Activated naive CD8-positive, alpha-beta T cell treated with anti-CD3 and anti-CD28 coated beads, Interleukin-2, amount 50 U/mL, for 24 hours (primary cell): ENCODE measurements at regions not wholly inside any gene's neighbourhood (a gene's known extent, or its start where the extent isn't known, plus 50 kb on each side); places are given as distances from the start of the nearest gene placed in this dataset.
"Not testable (repeated sequence)": the region's sequence is repeated elsewhere in the genome, so short reads cannot be mapped to it uniquely, and the experiment has no call there.

Source experiments
- ATAC-seq: fragments of 150-1000 bp; cut with Tn5 transposase; one replicate; pipeline ENCODE4 v1.10.0; 2021
- DNase-seq: peaks from one replicate; pipeline ENCODE4 v3.0.0; 2021
- H3K27ac Mint-ChIP-seq: one replicate; pipeline ENCODE4 v1.8.0; 2021; ENCODE audit warnings: mild to moderate bottlenecking, mixed read lengths
- H3K27me3 Mint-ChIP-seq: one replicate; pipeline ENCODE4 v1.8.0; 2021; ENCODE audit warnings: mixed read lengths
- H3K36me3 Mint-ChIP-seq: one replicate; pipeline ENCODE4 v1.8.0; 2021; ENCODE audit warnings: low read depth, mixed read lengths
- H3K4me1 Mint-ChIP-seq: one replicate; pipeline ENCODE4 v1.8.0; 2021; ENCODE audit warnings: mixed read lengths
- H3K4me3 Mint-ChIP-seq: one replicate; pipeline ENCODE4 v1.8.0; 2021; ENCODE audit warnings: mild to moderate bottlenecking, moderate library complexity, mixed read lengths
- H3K9me3 Mint-ChIP-seq: one replicate; pipeline ENCODE4 v1.8.0; 2021; ENCODE audit warnings: mixed read lengths

- Mint-ChIP-seq H3K36me3 (no peaks in the 10 kb centered on the region), H3K4me1 (peaks cover 23% of the 10 kb centered on the region), H3K4me3 (no peak overlapping the region), H3K27me3 (no peaks in the 10 kb centered on the region), H3K9me3 (no peaks in the 10 kb centered on the region), H3K27ac (no peak overlapping the region)
- no peak for ATAC-seq
- DNase-seq = no peak
These were observed 475.6 kb upstream of the PTGER4 start for GRCh38 chr5:40204144-40204543.

- Mint-ChIP-seq H3K27me3 (no peaks in the 10 kb centered on the region), H3K36me3 (no peaks in the 10 kb centered on the region), H3K4me3 (no peak overlapping the region), H3K9me3 (no peaks in the 10 kb centered on the region), H3K4me1 (peaks cover 13% of the 10 kb centered on the region), H3K27ac (no peak overlapping the region)
- DNase-seq (no peak), ATAC-seq (no peak)
These were observed 476.8 kb upstream of the PTGER4 start for GRCh38 chr5:40202814-40203440.

GRCh38 chr5:40198736-40199135 is 481.0 kb upstream of the PTGER4 start:
- Mint-ChIP-seq H3K27ac (no peak overlapping the region), H3K27me3 (no peaks in the 10 kb centered on the region), H3K4me1 (peaks cover 2% of the 10 kb centered on the region), H3K9me3 (no peaks in the 10 kb centered on the region), H3K4me3 (no peak overlapping the region), H3K36me3 (no peaks in the 10 kb centered on the region)
- ATAC-seq (no peak), DNase-seq (no peak)

- not testable (repeated sequence) for H3K4me3 Mint-ChIP-seq, H3K36me3 Mint-ChIP-seq, ATAC-seq
These were observed 484.1 kb upstream of the PTGER4 start for GRCh38 chr5:40195574-40195973.

GRCh38 chr5:40191150-40191549 is 488.6 kb upstream of the PTGER4 start:
- no peak for DNase-seq
- Mint-ChIP-seq H3K4me1 (no peaks in the 10 kb centered on the region), H3K27me3 (no peaks in the 10 kb centered on the region), H3K27ac (no peak overlapping the region), H3K4me3 (no peak overlapping the region), H3K9me3 (no peaks in the 10 kb centered on the region), H3K36me3 (no peaks in the 10 kb centered on the region)
- ATAC-seq = no peak

More at GRCh38 chr5:40195574-40195973, 484.1 kb upstream of the PTGER4 start:
- not testable (repeated sequence) for H3K27me3 Mint-ChIP-seq, H3K4me1 Mint-ChIP-seq, DNase-seq, H3K9me3 Mint-ChIP-seq, H3K27ac Mint-ChIP-seq

- DNase-seq = no peak
- Mint-ChIP-seq H3K27ac (no peak overlapping the region), H3K4me1 (no peaks in the 10 kb centered on the region), H3K4me3 (no peak overlapping the region), H3K9me3 (peaks cover 26% of the 10 kb centered on the region), H3K36me3 (peaks cover 4% of the 10 kb centered on the region), H3K27me3 (no peaks in the 10 kb centered on the region)
- ATAC-seq = no peak
These were observed 507.0 kb upstream of the PTGER4 start for GRCh38 chr5:40172721-40173120.

- H3K4me1 Mint-ChIP-seq = no peaks in the 10 kb centered on the region
- H3K27me3 Mint-ChIP-seq = no peaks in the 10 kb centered on the region
- ATAC-seq (no peak), DNase-seq (no peak)
- H3K4me3 Mint-ChIP-seq = no peak overlapping the region
- H3K9me3 Mint-ChIP-seq = peaks cover 25% of the 10 kb centered on the region
- peaks cover 2% of the 10 kb centered on the region for H3K36me3 Mint-ChIP-seq
- no peak overlapping the region for H3K27ac Mint-ChIP-seq
These were observed 507.7 kb upstream of the PTGER4 start for GRCh38 chr5:40171971-40172370.

- Mint-ChIP-seq H3K36me3 (no peaks in the 10 kb centered on the region), H3K4me3 (no peak overlapping the region), H3K9me3 (peaks cover 16% of the 10 kb centered on the region), H3K27ac (no peak overlapping the region), H3K4me1 (no peaks in the 10 kb centered on the region), H3K27me3 (no peaks in the 10 kb centered on the region)
- DNase-seq = no peak
- ATAC-seq = no peak
These were observed 512.4 kb upstream of the PTGER4 start for GRCh38 chr5:40167283-40167682.

- no peak for DNase-seq
- ATAC-seq = no peak
- no peaks in the 10 kb centered on the region for H3K27me3 Mint-ChIP-seq
- H3K27ac Mint-ChIP-seq = no peak overlapping the region
- H3K4me3 Mint-ChIP-seq = no peak overlapping the region
- no peaks in the 10 kb centered on the region for H3K4me1 Mint-ChIP-seq
- no peaks in the 10 kb centered on the region for H3K36me3 Mint-ChIP-seq
- H3K9me3 Mint-ChIP-seq = peaks cover 16% of the 10 kb centered on the region
These were observed 512.9 kb upstream of the PTGER4 start for GRCh38 chr5:40166802-40167201.

GRCh38 chr5:40165789-40166728 is 513.7 kb upstream of the PTGER4 start:
- H3K27ac Mint-ChIP-seq = no peak overlapping the region
- no peaks in the 10 kb centered on the region for H3K36me3 Mint-ChIP-seq
- H3K4me1 Mint-ChIP-seq = no peaks in the 10 kb centered on the region
- H3K27me3 Mint-ChIP-seq = peaks cover 2% of the 10 kb centered on the region
- ATAC-seq (no peak), DNase-seq (peak; percentile 3)
- H3K4me3 Mint-ChIP-seq = no peak overlapping the region
- peaks cover 16% of the 10 kb centered on the region for H3K9me3 Mint-ChIP-seq

GRCh38 chr5:40165106-40165788 is 514.5 kb upstream of the PTGER4 start:
- Mint-ChIP-seq H3K9me3 (peaks cover 10% of the 10 kb centered on the region), H3K4me3 (no peak overlapping the region), H3K27ac (no peak overlapping the region), H3K4me1 (no peaks in the 10 kb centered on the region), H3K27me3 (peaks cover 2% of the 10 kb centered on the region), H3K36me3 (no peaks in the 10 kb centered on the region)
- ATAC-seq (no peak), DNase-seq (no peak)

- Mint-ChIP-seq H3K27ac (no peak overlapping the region), H3K4me1 (no peaks in the 10 kb centered on the region), H3K27me3 (peaks cover 2% of the 10 kb centered on the region), H3K9me3 (peaks cover 3% of the 10 kb centered on the region), H3K4me3 (no peak overlapping the region), H3K36me3 (no peaks in the 10 kb centered on the region)
- no peak for DNase-seq
- ATAC-seq = no peak
These were observed 519.3 kb upstream of the PTGER4 start for GRCh38 chr5:40160435-40160834.

- Mint-ChIP-seq H3K9me3 (no peaks in the 10 kb centered on the region), H3K4me1 (no peaks in the 10 kb centered on the region), H3K4me3 (no peak overlapping the region), H3K27me3 (no peaks in the 10 kb centered on the region), H3K36me3 (no peaks in the 10 kb centered on the region), H3K27ac (no peak overlapping the region)
- DNase-seq (no peak), ATAC-seq (no peak)
These were observed 525.5 kb upstream of the PTGER4 start for GRCh38 chr5:40154194-40154593.

- ATAC-seq (no peak), DNase-seq (no peak)
- H3K27me3 Mint-ChIP-seq = no peaks in the 10 kb centered on the region
- no peaks in the 10 kb centered on the region for H3K36me3 Mint-ChIP-seq
- H3K27ac Mint-ChIP-seq = no peak overlapping the region
- H3K4me1 Mint-ChIP-seq = no peaks in the 10 kb centered on the region
- H3K9me3 Mint-ChIP-seq = no peaks in the 10 kb centered on the region
- H3K4me3 Mint-ChIP-seq = no peak overlapping the region
These were observed 528.8 kb upstream of the PTGER4 start for GRCh38 chr5:40150896-40151295.

GRCh38 chr5:40141896-40142295 is 537.8 kb upstream of the PTGER4 start:
- ATAC-seq (no peak), DNase-seq (no peak)
- H3K4me3 Mint-ChIP-seq = no peak overlapping the region
- H3K9me3 Mint-ChIP-seq = peaks cover 5% of the 10 kb centered on the region
- no peak overlapping the region for H3K27ac Mint-ChIP-seq
- peaks cover 4% of the 10 kb centered on the region for H3K27me3 Mint-ChIP-seq
- H3K4me1 Mint-ChIP-seq = peaks cover 3% of the 10 kb centered on the region
- no peaks in the 10 kb centered on the region for H3K36me3 Mint-ChIP-seq
